Activated T-cell treated with anti-CD3 and anti-CD28 coated beads for 1 hour (primary cell): ENCODE measurements at regions not wholly inside any gene's neighbourhood (a gene's known extent, or its start where the extent isn't known, plus 50 kb on each side); places are given as distances from the start of the nearest gene placed in this dataset.

Source experiments
- DNase-seq: peaks from one replicate; pipeline ENCODE4 v3.0.0-alpha.2; 2020; ENCODE audit warnings: low read depth

- DNase-seq = no peak
Measured at GRCh38 chrX:39442332-39442731, 641.1 kb downstream of the MID1IP1 start.

DNA sequence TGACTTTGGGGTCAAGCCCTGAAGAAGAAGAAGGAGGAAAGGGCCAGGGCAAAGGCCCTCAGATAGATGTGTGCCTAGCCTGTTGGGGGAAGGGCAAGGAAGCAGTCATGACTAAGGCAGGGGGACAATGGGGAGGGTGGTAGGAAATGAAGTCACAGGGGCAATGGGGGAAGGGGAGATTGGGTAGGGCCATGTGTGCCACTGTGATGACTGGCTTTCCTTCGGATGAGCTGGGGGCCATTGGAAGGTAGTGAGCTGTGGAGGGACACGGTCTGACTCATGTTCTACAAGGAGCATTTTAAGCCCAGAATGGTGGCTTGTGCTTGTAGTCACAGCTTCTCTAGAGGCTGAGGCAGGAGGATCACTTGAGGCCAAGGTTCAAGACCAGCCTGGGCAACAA is 642.0 kb downstream of the MID1IP1 start:
- no peak for DNase-seq

DNA sequence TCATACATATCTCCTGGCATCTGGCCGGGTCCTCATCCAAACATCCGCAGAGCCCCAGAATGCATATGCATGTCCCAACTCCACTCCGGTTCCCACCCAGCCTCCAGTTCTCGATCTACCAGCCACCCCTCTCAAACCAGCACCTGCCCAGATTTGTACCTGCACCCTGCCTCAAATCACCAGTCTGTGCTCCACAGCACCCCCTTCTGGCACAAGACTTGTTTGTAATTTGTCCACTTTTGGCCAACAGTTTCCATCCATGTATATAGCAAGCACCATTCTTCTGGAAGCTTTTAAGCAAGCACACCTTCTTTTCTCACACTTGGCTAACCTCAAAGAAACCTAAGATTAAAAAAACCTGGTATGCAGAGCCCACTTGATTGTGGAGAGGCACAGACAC is 644.1 kb downstream of the MID1IP1 start:
- peak; percentile 20 for DNase-seq

DNA sequence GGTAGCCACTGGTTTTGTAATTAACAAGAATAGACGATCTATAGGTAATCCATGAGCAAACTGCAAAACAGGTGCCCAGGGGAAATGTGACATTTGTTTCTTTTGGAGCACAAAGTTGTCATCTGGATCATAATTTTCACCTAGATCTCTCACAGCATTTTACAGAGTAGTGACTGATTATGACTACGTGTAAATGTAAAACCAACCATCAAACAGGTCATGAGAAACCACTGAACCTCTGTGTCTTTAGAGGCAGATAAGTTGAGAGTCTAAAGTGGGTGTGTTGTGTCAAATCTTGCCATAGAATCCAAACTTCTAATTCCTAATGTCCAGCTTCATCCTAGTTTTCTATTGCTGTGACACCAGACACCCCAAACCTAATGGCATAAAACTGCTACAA is 648.1 kb downstream of the MID1IP1 start:
- no peak for DNase-seq

GRCh38 chrX:39450234-39450977 is 647.4 kb downstream of the BCOR start:
- DNase-seq = no peak

DNA sequence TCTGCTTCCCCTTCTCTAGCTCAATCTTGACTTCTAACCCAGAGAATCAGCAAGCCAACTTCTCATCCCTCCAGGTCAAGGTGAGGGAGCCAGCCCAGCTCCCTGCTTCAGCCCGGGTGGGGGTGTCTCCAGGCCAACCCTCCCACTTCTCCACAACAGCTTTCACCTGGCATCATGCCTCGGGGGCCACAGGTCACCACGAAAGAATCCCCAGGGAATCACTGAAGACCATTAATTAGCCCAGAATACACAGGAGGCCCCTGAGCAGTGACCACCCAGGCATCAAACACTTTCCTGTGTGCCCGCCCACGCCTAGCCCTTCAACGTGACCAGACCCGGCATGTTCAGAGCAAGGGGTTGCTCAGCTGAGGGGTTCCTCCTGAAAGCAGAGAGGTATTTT is 646.7 kb downstream of the BCOR start:
- DNase-seq = no peak

GRCh38 chrX:39452401-39452800 is 645.4 kb downstream of the BCOR start:
- no peak for DNase-seq

GRCh38 chrX:39453889-39454621 is 643.7 kb downstream of the BCOR start:
- no peak for DNase-seq

GRCh38 chrX:39456894-39457604 is 640.7 kb downstream of the BCOR start:
- DNase-seq = no peak

- DNase-seq = no peak
Measured at GRCh38 chrX:39458779-39459178, 639.0 kb downstream of the BCOR start.

DNA sequence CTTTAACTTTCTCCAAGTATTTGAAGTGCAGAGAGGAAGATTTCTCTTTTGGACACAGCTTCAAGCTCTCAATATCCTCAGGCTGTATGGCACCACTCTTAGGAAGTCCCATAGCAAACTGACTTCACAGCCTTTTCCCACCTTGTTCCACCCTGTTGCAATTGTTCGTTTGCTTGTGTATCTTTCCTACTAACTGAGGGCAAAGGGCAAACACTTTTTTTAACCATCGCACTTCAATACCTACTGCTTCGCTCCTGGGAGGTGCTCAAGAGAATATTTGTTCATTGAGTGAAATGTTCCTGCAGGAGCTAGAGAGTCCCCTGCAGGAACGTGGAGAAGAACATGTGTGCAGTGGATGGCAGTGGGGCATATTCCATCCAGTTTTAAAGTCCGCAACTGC is 638.6 kb downstream of the BCOR start:
- no peak for DNase-seq

DNA sequence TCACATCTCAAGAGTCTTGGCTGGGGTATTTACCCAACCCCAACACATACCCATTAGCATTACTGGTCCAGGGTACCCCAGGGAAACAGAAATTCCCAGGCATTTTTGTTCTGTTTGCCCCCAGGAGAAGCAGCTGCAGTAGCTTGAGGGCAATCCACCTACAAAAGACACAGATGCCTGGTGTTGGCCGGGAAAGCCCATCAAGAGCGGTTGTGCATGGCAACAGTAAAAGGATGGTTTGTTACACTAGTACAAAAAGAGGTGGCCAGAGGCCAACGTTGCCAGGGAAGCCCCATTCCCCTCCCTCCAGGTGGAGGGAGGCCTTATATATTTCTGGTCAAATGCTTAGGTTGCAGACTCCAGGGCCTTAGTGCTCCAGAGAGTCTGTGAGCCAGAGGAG is 637.8 kb downstream of the BCOR start:
- DNase-seq = no peak

DNA sequence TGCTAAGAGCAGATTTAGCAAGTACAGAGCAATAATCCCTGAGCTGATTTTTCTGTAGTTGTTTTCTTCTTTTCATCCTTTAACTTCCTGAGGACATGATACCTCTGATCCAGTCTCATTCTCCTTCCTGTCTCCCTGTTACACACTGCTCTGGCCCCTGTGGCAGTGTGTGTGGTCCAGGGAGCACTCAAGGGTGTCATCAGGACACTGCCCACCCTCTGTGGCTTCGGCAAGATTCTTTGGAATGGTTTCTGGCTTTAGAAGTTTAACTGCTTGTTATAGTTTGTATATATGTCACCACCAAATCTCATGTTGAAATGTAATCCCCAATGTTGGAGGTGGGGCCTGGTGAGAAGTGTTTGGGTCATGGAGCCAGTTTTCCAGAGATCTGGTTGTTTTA is 637.3 kb downstream of the BCOR start:
- DNase-seq = no peak

DNA sequence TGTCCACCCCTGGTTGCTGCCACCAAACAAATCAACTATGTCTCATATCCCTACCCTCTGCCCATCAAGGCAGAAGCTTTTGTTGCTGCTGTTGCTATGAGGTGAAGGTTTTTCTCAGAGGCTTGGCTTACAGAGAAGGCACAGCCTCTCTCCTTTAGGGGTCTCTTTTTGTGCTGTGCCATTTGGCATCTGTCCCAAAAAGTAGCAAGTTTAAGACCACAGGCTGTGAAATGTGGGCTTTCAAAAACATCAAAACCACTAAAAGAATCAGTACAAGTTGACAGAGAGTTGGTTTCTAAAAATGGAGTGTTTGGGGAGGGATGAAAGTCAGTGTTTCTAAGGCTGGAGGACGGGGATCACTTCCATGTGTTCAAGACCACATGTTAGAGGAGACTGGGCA is 634.9 kb downstream of the BCOR start:
- DNase-seq = no peak

- DNase-seq = no peak
Measured at GRCh38 chrX:39464253-39464652, 633.5 kb downstream of the BCOR start.

- DNase-seq = no peak
Measured at GRCh38 chrX:39465467-39465866, 632.3 kb downstream of the BCOR start.

DNA sequence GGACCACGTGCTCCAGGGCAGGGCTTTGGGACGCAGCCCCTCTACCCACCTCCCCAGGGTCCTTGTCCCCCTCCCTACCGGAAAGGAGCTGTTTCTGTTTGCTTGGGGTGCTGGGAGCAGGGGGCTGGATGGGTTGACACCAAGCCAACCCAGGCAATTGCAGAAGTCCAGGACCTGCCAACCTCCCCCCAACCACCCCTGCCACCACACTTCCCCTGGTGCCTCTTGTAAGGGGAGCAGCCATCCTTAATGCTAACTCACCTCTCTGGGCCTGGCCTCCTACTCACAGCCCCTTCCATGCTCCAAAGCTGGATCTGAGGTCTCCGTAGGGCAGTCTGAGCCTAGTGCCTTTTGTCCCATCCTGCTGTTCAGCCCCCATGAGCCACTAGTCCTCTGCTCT is 631.9 kb downstream of the BCOR start:
- DNase-seq = no peak

DNA sequence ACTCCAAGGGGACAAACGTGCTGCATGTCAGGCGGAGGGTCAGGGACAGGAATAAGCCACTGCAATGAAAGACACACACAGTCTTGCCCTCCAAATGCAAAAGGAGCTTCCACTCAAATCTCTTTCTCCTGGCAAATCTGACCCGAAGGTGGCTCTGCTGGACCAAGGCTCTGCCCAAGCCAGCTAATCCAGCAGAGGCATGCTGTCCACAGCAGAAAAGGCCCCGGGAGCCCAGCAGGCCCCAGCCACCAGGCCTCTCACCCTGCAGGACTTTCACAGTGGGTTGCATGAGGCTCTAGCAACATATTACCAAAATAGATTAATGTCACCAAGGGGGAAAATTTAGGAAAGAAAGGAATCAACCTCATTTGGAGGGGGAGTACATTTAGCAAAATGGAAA is 628.6 kb downstream of the BCOR start:
- DNase-seq = no peak

GRCh38 chrX:39470588-39471407 is 627.0 kb downstream of the BCOR start:
- DNase-seq = no peak

GRCh38 chrX:39472161-39472560 is 625.6 kb downstream of the BCOR start:
- DNase-seq = no peak

DNA sequence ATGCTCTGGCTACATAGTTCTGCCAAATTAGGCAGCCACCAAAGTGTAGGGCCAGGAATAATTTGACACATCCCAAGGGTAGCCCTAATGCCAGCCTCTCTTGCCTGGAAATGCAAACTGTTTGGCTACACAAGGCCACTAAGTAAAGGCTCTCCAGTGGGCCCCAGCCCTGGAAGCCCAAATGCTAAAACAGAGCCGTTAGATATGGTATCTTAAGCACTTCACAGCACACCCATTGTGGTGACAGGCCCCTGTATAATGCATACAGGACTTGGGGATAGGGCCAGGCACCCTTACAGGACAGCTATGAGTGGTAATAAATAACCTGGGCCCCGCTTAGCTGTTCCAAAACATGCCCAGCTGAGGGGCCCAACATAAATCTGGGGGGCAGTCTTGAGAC is 623.9 kb downstream of the BCOR start:
- no peak for DNase-seq

DNA sequence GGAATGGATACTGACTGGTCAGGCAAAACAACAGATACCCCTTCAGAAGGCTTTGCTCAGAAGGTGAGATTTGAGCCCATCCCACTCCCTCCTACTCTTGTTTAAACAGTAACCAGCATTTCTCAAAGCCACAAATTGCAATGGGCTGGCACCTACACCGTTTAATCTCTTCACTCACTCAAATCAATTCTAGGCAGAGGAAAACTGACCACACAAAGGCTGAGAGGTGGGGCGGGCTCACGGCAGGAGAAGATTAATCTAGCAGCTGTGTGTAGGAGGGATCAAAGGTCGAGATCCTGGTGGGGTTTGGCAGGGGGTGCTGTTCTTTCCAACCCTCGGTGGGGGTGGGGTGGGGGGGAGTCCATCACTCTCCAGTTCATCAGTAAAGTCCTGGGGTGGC is 622.4 kb downstream of the BCOR start:
- no peak for DNase-seq
